H1 (cell line): ENCODE measurements at regions not wholly inside any gene's neighbourhood (a gene's known extent, or its start where the extent isn't known, plus 50 kb on each side); places are given as distances from the start of the nearest gene placed in this dataset.

ENCODE experiments used
- CTCF ChIA-PET: fragments of 300-600 bp; sonication (Branson Sonifier 250); formaldehyde crosslinking; loops from one replicate; lab custom pipeline; 2021; ENCODE audit not compliant: partially characterized antibody; lab: Charles Lee
- POLR2A ChIA-PET: fragments of 300-600 bp; sonication (Branson Sonifier 250); formaldehyde crosslinking; loops from one replicate; lab custom pipeline; 2021; ENCODE audit warnings: inconsistent platforms; ENCODE audit not compliant: partially characterized antibody; lab: Charles Lee
- DNase-seq, 2 experiments: peaks; one replicate each; pipeline versions ENCODE4 v3.0.0 to v3.0.0-alpha.2; 2010 to 2022; ENCODE audit warnings: low spot score in 2 of 2, low read depth in 1 of 2, mixed read lengths in 1 of 2
- FAIRE-seq: peaks from 2 replicates; lab custom pipeline; 2011; peaks lifted over from hg19 to GRCh38; lab: Jason Lieb, UNC
- H2AFZ ChIP-seq: 2 replicates; pipeline ENCODE4 v1.8.1; 2012; ENCODE audit warnings: low read length, inconsistent platforms
- H2AK5ac ChIP-seq: 2 replicates; pipeline ENCODE4 v1.6.1; 2013; ENCODE audit warnings: low read depth, low read length
- H2BK120ac ChIP-seq: replicated peaks from 2 replicates; pipeline ENCODE3; 2013; ENCODE audit warnings: low read depth, low read length, inconsistent platforms
- H2BK12ac ChIP-seq: 2 replicates; pipeline ENCODE4 v1.6.1; 2013; ENCODE audit warnings: low read depth, low read length
- H2BK15ac ChIP-seq: 2 replicates; pipeline ENCODE4 v1.6.1; 2013; ENCODE audit warnings: low read length
- H2BK20ac ChIP-seq: 2 replicates; pipeline ENCODE4 v1.6.1; 2013; ENCODE audit warnings: low read length
- H2BK5ac ChIP-seq: 2 replicates; pipeline ENCODE4 v1.6.1; 2013; ENCODE audit warnings: low read depth, low read length
- H3K14ac ChIP-seq: 2 replicates; pipeline ENCODE4 v1.6.1; 2013; ENCODE audit warnings: inconsistent platforms; ENCODE audit not compliant: insufficient read length
- H3K18ac ChIP-seq: 2 replicates; pipeline ENCODE4 v1.6.1; 2013; ENCODE audit warnings: low read length; ENCODE audit errors: extremely low read depth
- H3K23ac ChIP-seq: 2 replicates; pipeline ENCODE4 v1.6.1; 2013; ENCODE audit warnings: inconsistent platforms; ENCODE audit not compliant: insufficient read length
- H3K23me2 ChIP-seq: 2 replicates; pipeline ENCODE4 v1.6.1; 2013; ENCODE audit warnings: low read depth, low read length
- H3K27ac ChIP-seq: 2 replicates; pipeline ENCODE4 v1.6.1; 2011; ENCODE audit warnings: low read depth, low read length, inconsistent platforms
- H3K27me3 ChIP-seq, 4 experiments: replicated peaks in 1 of 4; 1 replicate in 1 of 4; 2 replicates in 3 of 4; pipeline versions ENCODE4 v1.6.1 to v1.8.1; 2011 to 2013; ENCODE audit warnings: low read length in 3 of 4, mild to moderate bottlenecking in 3 of 4, inconsistent platforms in 2 of 4, mixed read lengths in 2 of 4, moderate library complexity in 1 of 4; ENCODE audit not compliant: control insufficient read depth in 3 of 4, insufficient read depth in 3 of 4; ENCODE audit errors: extremely low read depth in 1 of 4
- H3K36me3 ChIP-seq, 4 experiments: 2 replicates each; pipeline versions ENCODE4 v1.6.1 to v1.8.1; 2011 to 2013; ENCODE audit warnings: mild to moderate bottlenecking in 4 of 4, low read length in 3 of 4, moderate library complexity in 2 of 4, control low read depth in 1 of 4, inconsistent platforms in 1 of 4; ENCODE audit not compliant: insufficient read depth in 4 of 4, control insufficient read depth in 2 of 4
- H3K4ac ChIP-seq: replicated peaks from 2 replicates; pipeline ENCODE3; 2013; ENCODE audit warnings: low read length, low read depth, mixed read lengths, inconsistent platforms; ENCODE audit not compliant: insufficient read length
- H3K4me1 ChIP-seq, 4 experiments: replicated peaks in 1 of 4; 1 replicate in 1 of 4; 2 replicates in 3 of 4; pipeline versions ENCODE4 v1.6.1 to v1.8.1; 2011 to 2013; ENCODE audit warnings: low read length in 3 of 4, inconsistent platforms in 2 of 4, mixed read lengths in 1 of 4; ENCODE audit not compliant: insufficient read depth in 4 of 4, control insufficient read depth in 3 of 4
- H3K4me2 ChIP-seq, 2 experiments: 2 replicates each; pipeline versions ENCODE4 v1.6.1 to v1.8.1; 2011 to 2013; ENCODE audit warnings: low read depth in 2 of 2, low read length in 2 of 2, control low read depth in 1 of 2, inconsistent platforms in 1 of 2, mild to moderate bottlenecking in 1 of 2; ENCODE audit not compliant: insufficient read depth in 1 of 2
- H3K4me3 ChIP-seq, 4 experiments: fragments of 200-600, 300-600 bp in 1 of 4; sonication (generic), shearing (Covaris generic), sonication (Bioruptor Twin) in 1 of 4; 2 replicates each; pipeline versions ENCODE4 v1.5.1 to v1.8.1; 2011 to 2016; ENCODE audit warnings: low read length in 4 of 4, low read depth in 3 of 4, control low read depth in 2 of 4, inconsistent platforms in 2 of 4, mild to moderate bottlenecking in 2 of 4, mixed read lengths in 1 of 4, moderate library complexity in 1 of 4; ENCODE audit not compliant: insufficient read depth in 2 of 4; ENCODE audit errors: extremely low read depth in 1 of 4
- H3K56ac ChIP-seq: replicated peaks from 2 replicates; pipeline ENCODE3; 2013; ENCODE audit warnings: low read depth, mild to moderate bottlenecking, mixed read lengths, low read length, inconsistent platforms; ENCODE audit not compliant: insufficient read length
- H3K79me1 ChIP-seq: 2 replicates; pipeline ENCODE4 v1.6.1; 2013; ENCODE audit warnings: low read depth, low read length, control low read depth
- H3K79me2 ChIP-seq, 2 experiments: 2 replicates each; pipeline versions ENCODE4 v1.6.1 to v1.8.1; 2012 to 2013; ENCODE audit warnings: low read length in 2 of 2, mild to moderate bottlenecking in 2 of 2, inconsistent platforms in 1 of 2; ENCODE audit not compliant: insufficient read depth in 2 of 2, control insufficient read depth in 1 of 2
- H3K9ac ChIP-seq, 4 experiments: replicated peaks in 1 of 4; 1 replicate in 1 of 4; 2 replicates in 3 of 4; pipeline versions ENCODE4 v1.6.1 to v1.8.1; 2011 to 2013; ENCODE audit warnings: low read depth in 3 of 4, low read length in 3 of 4, control low read depth in 2 of 4, mild to moderate bottlenecking in 2 of 4, moderate library complexity in 2 of 4, inconsistent platforms in 1 of 4; ENCODE audit errors: extremely low read depth in 1 of 4
- H3K9me3 ChIP-seq, 2 experiments: 2 replicates each; pipeline versions ENCODE4 v1.6.1 to v1.8.1; 2012 to 2013; ENCODE audit warnings: mild to moderate bottlenecking in 2 of 2, moderate library complexity in 2 of 2, control low read depth in 1 of 2, inconsistent platforms in 1 of 2, low read depth in 1 of 2, low read length in 1 of 2, mixed read lengths in 1 of 2; ENCODE audit not compliant: insufficient read depth in 2 of 2
- H4K20me1 ChIP-seq, 2 experiments: replicated peaks in 1 of 2; 2 replicates each; pipeline versions ENCODE3 to v1.8.1; 2011 to 2013; ENCODE audit warnings: inconsistent platforms in 2 of 2, low read length in 2 of 2, mild to moderate bottlenecking in 1 of 2; ENCODE audit not compliant: insufficient read depth in 2 of 2, control insufficient read depth in 1 of 2
- H4K5ac ChIP-seq: 2 replicates; pipeline ENCODE4 v1.6.1; 2013; ENCODE audit warnings: low read length, low read depth, mixed read lengths, inconsistent platforms; ENCODE audit not compliant: insufficient read length
- H4K8ac ChIP-seq: 2 replicates; pipeline ENCODE4 v1.8.0; 2013; ENCODE audit warnings: mild to moderate bottlenecking, moderate library complexity, low read length, inconsistent platforms; ENCODE audit not compliant: insufficient read depth; ENCODE audit errors: extremely low read depth
- H4K91ac ChIP-seq: replicated peaks from 2 replicates; pipeline ENCODE3; 2013; ENCODE audit warnings: low read length, mixed read lengths, inconsistent platforms; ENCODE audit not compliant: insufficient read length
- BCL11A ChIP-seq, 2 experiments: IDR thresholded peaks; one replicate each; pipeline ENCODE4 v1.6.1; 2011; ENCODE audit warnings: low read depth in 2 of 2, low read length in 2 of 2, mild to moderate bottlenecking in 2 of 2
- BRCA1 ChIP-seq: IDR thresholded peaks from 2 replicates; pipeline ENCODE4 v1.6.1; 2012; ENCODE audit warnings: low read depth, low read length, improper control_type of control experiment
- CBX5 ChIP-seq: fragments of 300-800, 300-1000 bp; sonication (generic); IDR thresholded peaks from 2 replicates; pipeline ENCODE4 v1.7.1; 2016; ENCODE audit warnings: antibody characterized with exemption, low read length, low read depth
- CHD2 ChIP-seq: IDR thresholded peaks from 2 replicates; pipeline ENCODE4 v1.6.1; 2012; ENCODE audit warnings: low read length, improper control_type of control experiment
- CTBP2 ChIP-seq: IDR thresholded peaks from 2 replicates; pipeline ENCODE4 v1.7.0; 2011; ENCODE audit warnings: borderline replicate concordance, mild to moderate bottlenecking, moderate library complexity, mixed read lengths, low read length; ENCODE audit not compliant: insufficient read depth, insufficient read length
- EZH2 ChIP-seq: fragments of 200-600 bp; sonication (generic); IDR thresholded peaks from 2 replicates; pipeline ENCODE4 v1.7.1; 2012; ENCODE audit warnings: low read depth, mild to moderate bottlenecking, moderate library complexity, low read length, inconsistent platforms; ENCODE audit not compliant: severe bottlenecking
- FOSL1 ChIP-seq: IDR thresholded peaks from 2 replicates; pipeline ENCODE4 v1.6.1; 2011; ENCODE audit warnings: mild to moderate bottlenecking, low read depth, low read length, moderate library complexity; ENCODE audit not compliant: insufficient read depth
- PHF8 ChIP-seq: fragments of 200-600 bp; sonication (generic); conservative IDR thresholded peaks from 2 replicates; pipeline ENCODE4 v1.7.1; 2012; ENCODE audit warnings: low read depth, mild to moderate bottlenecking, inconsistent platforms, low read length, moderate library complexity
- RXRA ChIP-seq: IDR thresholded peaks from 2 replicates; pipeline ENCODE4 v1.6.1; 2011; ENCODE audit warnings: low read depth, mild to moderate bottlenecking, low read length, moderate library complexity; ENCODE audit not compliant: insufficient read depth
- SIN3A ChIP-seq, 2 experiments: IDR thresholded peaks in 1 of 2; conservative IDR thresholded peaks in 1 of 2; 2 replicates each; pipeline ENCODE4 v1.6.1; 2011 to 2012; ENCODE audit warnings: low read length in 2 of 2, improper control_type of control experiment in 1 of 2, low read depth in 1 of 2, mild to moderate bottlenecking in 1 of 2
- SP4 ChIP-seq: IDR thresholded peaks from 2 replicates; pipeline ENCODE4 v1.6.1; 2012; ENCODE audit warnings: low read length, inconsistent platforms
- SRF ChIP-seq: IDR thresholded peaks from 2 replicates; pipeline ENCODE4 v1.6.1; 2011; ENCODE audit warnings: mild to moderate bottlenecking, low read depth, low read length, moderate library complexity
- TBP ChIP-seq: IDR thresholded peaks from 2 replicates; pipeline ENCODE4 v1.6.1; 2011; ENCODE audit warnings: low read depth, low read length, improper control_type of control experiment
- TEAD4 ChIP-seq: IDR thresholded peaks from 2 replicates; pipeline ENCODE4 v1.6.1; 2012; ENCODE audit warnings: low read depth, low read length, inconsistent platforms, mixed read lengths
- WGBS, 2 experiments: shearing (Covaris generic) in 1 of 2; methylation state at CpG; one replicate each; pipeline versions ENCODE4 v1.1.6 to v1.1.7; 2013 to 2015; ENCODE audit warnings: low lambda C conversion rate in 2 of 2, mixed read lengths in 2 of 2, inconsistent platforms in 1 of 2, low coverage in 1 of 2, missing lambda C conversion rate in 1 of 2; ENCODE audit not compliant: insufficient replicate concordance in 2 of 2, insufficient coverage in 1 of 2, insufficient read length in 1 of 2; ENCODE audit errors: extremely low coverage in 1 of 2, missing lambda C conversion rate in 1 of 2; 5-methylcytosine and 5-hydroxymethylcytosine counted together
- TF ChIP-seq, protein P1 (sequence below): IDR thresholded peaks from 2 replicates; pipeline ENCODE4 v1.6.1; 2011; ENCODE audit warnings: low read depth, mild to moderate bottlenecking, low read length; ENCODE audit not compliant: insufficient read depth

DNA sequence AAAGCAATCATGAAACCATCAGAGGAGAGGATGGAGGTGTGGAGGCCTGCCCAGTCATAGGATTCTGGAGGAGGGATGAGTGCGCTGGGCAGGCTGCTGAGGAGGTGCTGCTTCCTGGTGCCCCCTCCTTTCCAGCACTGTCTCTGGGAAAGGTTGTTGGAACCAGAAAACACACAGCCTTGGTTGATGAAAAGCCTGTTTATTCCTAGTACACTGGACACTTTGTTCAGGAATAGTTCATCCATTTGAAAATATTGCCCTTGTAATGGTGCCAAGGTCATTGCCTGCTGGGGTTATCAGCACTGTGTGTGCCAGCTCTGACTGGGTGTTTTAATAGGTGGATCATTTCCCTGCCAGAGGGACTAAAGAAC, 83.7 kb upstream of the ARMC2 start:
- Histone ChIP-seq H4K20me1 (no peaks in the 10 kb centered on the region), H3K23me2 (no peaks in the 10 kb centered on the region; the same call in 1 of the 2 replicates), H2AFZ (no peak overlapping the region), H3K9ac (no peak overlapping the region), H3K4ac (no peak overlapping the region), H3K27ac (no peak overlapping the region), H2AK5ac (no peak overlapping the region), H3K79me2 (no peaks in the 10 kb centered on the region), H3K9me3 (no peaks in the 10 kb centered on the region), H3K79me1 (no peaks in the 10 kb centered on the region), H3K14ac (no peak overlapping the region), H3K56ac (no peak overlapping the region), H2BK5ac (no peak overlapping the region), H3K4me3 (no peak overlapping the region), H3K27me3 (no peaks in the 10 kb centered on the region), H2BK12ac (no peak overlapping the region), H3K36me3 (no peaks in the 10 kb centered on the region; a peak in 1 of 8 replicates), H3K4me2 (no peak overlapping the region), H4K8ac (no peak overlapping the region), H3K4me1 (0 out of 7 replicates have a peak, but pooled peaks cover 0 to 2% (median under 1%) of the 10 kb centered on the region in 4 experiments), H2BK20ac (no peak overlapping the region), H4K5ac (no peak overlapping the region), H2BK120ac (no peak overlapping the region), H2BK15ac (no peak overlapping the region), H4K91ac (no peak overlapping the region), H3K23ac (no peak overlapping the region), H3K18ac (no peak overlapping the region)
- ChIA-PET CTCF (no interaction called here), POLR2A (no interaction called here)
- WGBS, 2 experiments: 89% methylated on average over 1 of the region's 1 CpG; no CpG with 5 or more reads in 1 of the 2 experiments
- TF ChIP-seq FOSL1 (no peak), CTBP2 (no peak), TEAD4 (no peak), SRF (no peak), SP4 (no peak), BRCA1 (no peak), EZH2 (no peak), SIN3A (conservative IDR thresholded peaks at IDR 0.05 in 1 of 2, IDR thresholded peaks at IDR 0.05 in 1 of 2; ENCODE audit: low read depth in 1 of 2, low read length in 2 of 2) (no peak), CBX5 (no peak), PHF8 (no peak), BCL11A (IDR thresholded peaks at IDR 0.05; ENCODE audit: low read depth in 2 of 2, low read length in 2 of 2) (no peak), CHD2 (no peak), RXRA (no peak), TBP (no peak)
- TF ChIP-seq, protein P1, sequence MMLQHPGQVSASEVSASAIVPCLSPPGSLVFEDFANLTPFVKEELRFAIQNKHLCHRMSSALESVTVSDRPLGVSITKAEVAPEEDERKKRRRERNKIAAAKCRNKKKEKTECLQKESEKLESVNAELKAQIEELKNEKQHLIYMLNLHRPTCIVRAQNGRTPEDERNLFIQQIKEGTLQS: no peak
- DNase-seq (no peak), FAIRE-seq (no peak)
